ENCODE measurements at regions not wholly inside any gene's neighbourhood (a gene's known extent, or its start where the extent isn't known, plus 50 kb on each side); places are given as distances from the start of the nearest gene placed in this dataset.

GRCh38 chr6:133046576-133046975, 194.6 kb upstream of the EYA4 start:
- no peak overlapping the region for H3K4me3 ChIP-seq (ENCODE audit: low read depth, poor library complexity, severe bottlenecking)
- TF ChIP-seq POLR2A (IDR thresholded peaks at IDR 0.05) (no peak), CTCF (IDR thresholded peaks at IDR 0.05) (no peak)
- intact Hi-C loops (cut with DNase I; ENCODE audit: low total_unique reads): no loop called here
- no peak for DNase-seq (ENCODE audit: low spot score in 2 of 2)
- WGBS, 2 donors: 58 to 61% methylated on average over 3 of the region's 3 CpGs

- no peak overlapping the region for H3K4me3 ChIP-seq (ENCODE audit: low read depth, poor library complexity, severe bottlenecking)
- intact Hi-C loops (cut with DNase I; ENCODE audit: low total_unique reads): no loop called here
- DNase-seq (ENCODE audit: low spot score in 2 of 2): no peak
- WGBS, 2 donors: 80 to 81% methylated on average over 5 of the region's 5 CpGs
- TF ChIP-seq POLR2A (IDR thresholded peaks at IDR 0.05) (no peak), CTCF (IDR thresholded peaks at IDR 0.05) (no peak)
Observed at GRCh38 chr6:133047065-133047665, 194.0 kb upstream of the EYA4 start.

- TF ChIP-seq POLR2A (IDR thresholded peaks at IDR 0.05): no peak
- TF ChIP-seq CTCF (IDR thresholded peaks at IDR 0.05): no peak
- no peak overlapping the region for H3K4me3 ChIP-seq (ENCODE audit: low read depth, poor library complexity, severe bottlenecking)
- no peak for DNase-seq (ENCODE audit: low spot score in 2 of 2)
- intact Hi-C loops (cut with DNase I; ENCODE audit: low total_unique reads): no loop called here
- 78 to 80% methylated on average over 1 of the region's 1 CpG for WGBS, 2 donors
Observed at GRCh38 chr6:133047706-133048105, 193.5 kb upstream of the EYA4 start.

- DNase-seq (ENCODE audit: low spot score in 2 of 2): no peak
- no peak for TF ChIP-seq CTCF (IDR thresholded peaks at IDR 0.05)
- no peak for TF ChIP-seq POLR2A (IDR thresholded peaks at IDR 0.05)
- no peak overlapping the region for H3K4me3 ChIP-seq (ENCODE audit: low read depth, poor library complexity, severe bottlenecking)
- intact Hi-C loops (cut with DNase I; ENCODE audit: low total_unique reads): no loop called here
- 68 to 81% methylated on average over 6 of the region's 6 CpGs for WGBS, 2 donors
Observed at GRCh38 chr6:133051240-133051639, 189.9 kb upstream of the EYA4 start.

- intact Hi-C loops (cut with DNase I; ENCODE audit: low total_unique reads): no loop called here
- no peak overlapping the region for H3K4me3 ChIP-seq (ENCODE audit: low read depth, poor library complexity, severe bottlenecking)
- TF ChIP-seq POLR2A (IDR thresholded peaks at IDR 0.05): no peak
- no peak for TF ChIP-seq CTCF (IDR thresholded peaks at IDR 0.05)
- 93 to 96% methylated on average over 2 of the region's 2 CpGs for WGBS, 2 donors
- DNase-seq (ENCODE audit: low spot score in 2 of 2): no peak
Observed at GRCh38 chr6:133052465-133052864, 188.7 kb upstream of the EYA4 start.

GRCh38 chr6:133055441-133055966, 185.7 kb upstream of the EYA4 start:
- TF ChIP-seq POLR2A (IDR thresholded peaks at IDR 0.05): no peak
- no peak for TF ChIP-seq CTCF (IDR thresholded peaks at IDR 0.05)
- DNase-seq (ENCODE audit: low spot score in 2 of 2): no peak
- no peak overlapping the region for H3K4me3 ChIP-seq (ENCODE audit: low read depth, poor library complexity, severe bottlenecking)
- intact Hi-C loops (cut with DNase I; ENCODE audit: low total_unique reads): no loop called here
- WGBS, 2 donors: 43 to 51% methylated on average over 5 of the region's 5 CpGs
